NCI-H510A (cell line): ENCODE measurements at regions not wholly inside any gene's neighbourhood (a gene's known extent, or its start where the extent isn't known, plus 50 kb on each side); places are given as distances from the start of the nearest gene placed in this dataset.

Experiments used
- DNase-seq: peaks from one replicate; lab custom pipeline; 2025; lab: John Stamatoyannopoulos, UW

DNA sequence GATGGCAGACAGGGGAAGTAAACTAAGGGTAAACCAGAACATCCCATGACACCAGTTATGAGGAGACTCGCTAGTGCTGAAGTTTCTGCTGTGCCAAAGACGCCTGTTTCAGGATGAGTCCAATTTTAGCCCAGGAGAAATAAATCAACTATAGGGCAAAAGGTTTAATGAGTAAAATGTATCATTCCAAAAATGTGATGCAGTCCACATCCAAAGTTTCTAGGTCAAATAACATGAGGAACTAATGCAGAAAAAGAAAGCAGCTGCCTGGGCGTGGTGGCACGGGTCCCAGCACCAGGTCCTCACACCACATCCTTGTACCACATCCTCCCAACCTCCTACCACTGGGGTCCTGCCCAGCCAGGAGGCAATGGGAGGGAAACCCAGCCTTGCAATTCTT, 126.9 kb upstream of the CTAGE1 start:
- no peak for DNase-seq

DNA sequence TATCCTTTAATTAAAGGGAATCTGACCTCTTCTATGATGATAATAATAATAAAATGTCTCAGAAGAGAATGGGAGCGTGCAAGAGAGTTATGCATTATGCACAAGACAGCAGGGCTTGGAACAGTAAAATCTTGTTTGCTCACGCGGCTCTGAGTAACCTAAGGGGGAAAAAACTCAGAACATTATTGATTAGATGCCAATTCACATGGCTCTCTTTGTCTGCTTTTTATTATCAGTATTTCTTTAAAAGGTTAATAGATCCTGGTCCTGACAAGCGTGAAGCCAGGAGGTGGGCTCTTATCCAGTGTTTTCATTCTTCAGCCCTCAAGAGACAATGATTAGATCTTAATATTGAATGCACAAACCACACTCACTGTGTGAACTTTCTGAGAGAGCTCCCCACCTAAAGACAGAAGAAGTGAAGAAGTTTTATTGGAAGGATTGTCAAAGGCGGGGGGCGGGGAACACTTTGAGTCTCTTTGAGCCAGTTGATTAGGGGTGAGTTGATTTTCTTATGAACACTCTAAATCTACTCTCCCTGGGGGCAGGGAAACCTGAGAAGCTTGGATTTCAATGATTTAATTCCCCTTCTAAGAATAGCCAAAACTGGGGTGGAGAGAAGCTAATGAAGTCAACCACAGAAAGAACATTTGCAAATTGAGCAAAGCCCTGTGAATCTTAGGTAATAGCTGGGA, 127.5 kb upstream of the CTAGE1 start:
- no peak for DNase-seq

DNA sequence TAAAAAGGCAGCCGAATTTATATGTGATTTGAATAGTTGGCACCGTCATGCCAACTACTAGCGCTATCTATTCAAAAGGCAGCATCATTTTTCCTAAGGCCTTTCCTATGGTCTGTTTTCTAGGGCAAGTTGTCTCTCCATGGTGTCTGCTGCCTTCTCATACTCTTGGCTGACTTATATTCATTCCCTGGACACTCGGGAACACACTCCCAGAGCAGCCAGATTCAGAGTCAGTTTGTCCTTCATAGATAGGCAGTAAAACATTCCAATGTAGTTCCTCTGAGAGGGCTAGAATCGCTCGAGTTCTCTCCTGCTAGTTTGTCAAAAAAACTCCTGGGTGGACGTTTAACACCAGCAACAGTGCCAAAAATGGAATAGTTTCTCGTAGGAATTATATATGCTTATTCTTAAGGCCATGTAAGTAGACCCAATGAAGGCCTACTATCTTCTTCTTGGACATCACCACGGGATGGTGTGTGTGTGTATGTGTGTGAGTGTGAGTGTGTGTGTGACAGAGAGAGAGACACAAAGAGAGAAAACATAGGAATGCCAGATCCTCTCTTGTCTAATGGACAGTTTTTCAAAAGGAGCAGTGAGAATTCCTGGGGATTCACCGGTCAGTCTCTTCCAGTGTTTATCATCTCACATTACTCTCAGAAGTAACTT, 129.3 kb upstream of the CTAGE1 start:
- DNase-seq: no peak

DNA sequence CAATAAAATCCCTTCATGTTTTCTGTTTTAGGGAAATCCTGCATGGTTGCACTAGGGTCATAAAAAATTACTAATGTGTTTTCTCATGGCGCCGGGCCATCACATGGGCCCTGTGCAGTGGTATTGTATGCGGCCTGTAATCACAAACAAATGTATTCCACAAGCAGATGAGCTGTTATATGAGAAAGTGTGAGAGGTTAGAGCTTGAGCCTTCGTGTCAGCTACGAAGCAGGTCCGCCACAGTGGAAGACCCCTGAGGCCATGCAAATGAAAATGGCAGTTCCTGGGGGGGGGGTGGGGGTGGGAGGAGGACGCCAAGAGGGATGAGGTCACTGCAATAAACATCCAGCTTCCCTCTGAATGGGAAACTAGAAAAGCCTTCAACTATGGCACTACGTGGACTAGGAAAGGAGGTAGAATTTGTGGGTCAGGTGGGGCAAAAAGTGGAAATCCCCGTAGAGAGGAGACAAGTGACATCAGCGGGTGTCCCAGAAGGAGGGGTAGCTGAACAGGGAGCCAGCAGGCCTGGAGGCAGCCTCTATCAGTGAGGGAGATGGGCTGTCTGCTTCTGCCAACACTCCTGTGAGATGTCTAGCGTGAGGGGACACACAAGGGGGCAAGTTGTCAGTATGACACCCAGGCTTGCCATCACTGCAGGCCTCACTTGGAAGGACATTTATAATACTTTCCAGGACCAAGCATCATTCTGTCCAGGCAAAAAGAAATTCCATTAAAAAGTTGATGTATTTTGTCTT, 130.3 kb upstream of the CTAGE1 start:
- DNase-seq: no peak

DNA sequence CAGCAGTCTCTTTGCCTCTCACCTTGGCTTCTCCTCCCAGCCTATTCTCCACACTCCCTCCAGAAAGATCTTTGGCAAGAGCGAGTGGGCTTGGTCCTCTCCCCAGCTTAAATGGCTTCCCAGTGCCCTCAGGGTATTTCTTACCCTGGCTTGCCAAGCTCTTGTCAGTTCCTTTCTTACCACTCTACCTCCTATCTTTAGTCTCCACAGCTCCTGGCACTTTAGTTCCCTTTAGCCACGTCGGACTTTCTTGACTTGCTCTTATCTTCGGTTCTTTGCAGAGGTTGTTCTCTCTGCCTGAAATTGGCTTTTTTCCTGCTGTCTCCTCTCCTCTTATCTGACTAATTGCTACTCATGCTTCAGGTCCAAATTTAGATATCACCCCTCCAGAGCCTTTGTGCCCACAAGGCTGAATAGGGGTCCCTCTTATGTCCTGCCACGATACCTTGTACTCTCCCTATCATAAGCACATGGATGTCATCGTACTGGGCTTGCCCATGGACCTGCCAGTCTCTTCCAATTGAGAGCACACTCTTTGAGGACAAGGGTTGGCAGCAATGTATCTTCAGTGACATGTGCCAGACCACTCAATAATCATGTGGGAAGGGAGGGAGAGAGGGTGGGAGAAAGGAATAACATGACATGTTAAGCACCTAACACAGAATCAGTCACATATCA, 131.7 kb upstream of the CTAGE1 start:
- no peak for DNase-seq

DNA sequence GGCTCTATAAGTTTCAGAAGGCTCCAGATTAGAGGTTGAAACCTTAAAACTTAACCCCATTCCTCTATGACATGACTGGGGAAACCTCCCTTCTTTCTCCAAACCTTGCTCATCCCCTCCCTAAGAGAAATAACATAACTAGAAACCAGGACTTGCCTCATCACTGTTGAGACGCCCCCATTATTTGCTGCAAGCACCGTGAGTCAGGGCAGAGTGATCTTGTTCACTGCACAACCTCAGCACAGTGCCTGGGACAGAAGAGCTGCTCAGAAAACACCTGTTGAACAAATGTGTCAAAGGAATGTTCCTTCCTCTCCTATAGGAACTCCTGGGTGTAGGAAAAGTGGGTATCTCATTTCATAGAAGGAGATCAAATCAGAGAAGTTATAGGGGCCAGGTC, 132.7 kb upstream of the CTAGE1 start:
- DNase-seq: no peak

DNA sequence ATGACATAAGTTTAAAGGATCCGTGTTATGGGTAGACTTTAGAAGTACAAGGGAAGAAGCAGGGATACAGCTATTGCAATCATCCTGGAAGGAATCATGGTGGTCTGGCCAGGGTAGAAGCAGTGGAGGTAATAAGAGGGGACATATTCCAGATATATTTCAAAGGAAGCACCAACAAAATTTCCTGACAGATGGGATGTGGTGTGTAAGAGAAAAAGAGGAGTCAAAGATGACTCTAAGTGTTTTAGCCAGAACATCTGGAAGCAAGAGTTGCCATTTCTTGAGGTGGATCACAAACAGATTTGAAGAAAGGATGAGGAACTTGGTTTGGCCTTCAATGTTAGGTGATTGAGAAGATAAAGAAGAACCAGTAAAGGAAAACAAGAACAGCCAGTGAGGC, 133.1 kb upstream of the CTAGE1 start:
- no peak for DNase-seq

DNA sequence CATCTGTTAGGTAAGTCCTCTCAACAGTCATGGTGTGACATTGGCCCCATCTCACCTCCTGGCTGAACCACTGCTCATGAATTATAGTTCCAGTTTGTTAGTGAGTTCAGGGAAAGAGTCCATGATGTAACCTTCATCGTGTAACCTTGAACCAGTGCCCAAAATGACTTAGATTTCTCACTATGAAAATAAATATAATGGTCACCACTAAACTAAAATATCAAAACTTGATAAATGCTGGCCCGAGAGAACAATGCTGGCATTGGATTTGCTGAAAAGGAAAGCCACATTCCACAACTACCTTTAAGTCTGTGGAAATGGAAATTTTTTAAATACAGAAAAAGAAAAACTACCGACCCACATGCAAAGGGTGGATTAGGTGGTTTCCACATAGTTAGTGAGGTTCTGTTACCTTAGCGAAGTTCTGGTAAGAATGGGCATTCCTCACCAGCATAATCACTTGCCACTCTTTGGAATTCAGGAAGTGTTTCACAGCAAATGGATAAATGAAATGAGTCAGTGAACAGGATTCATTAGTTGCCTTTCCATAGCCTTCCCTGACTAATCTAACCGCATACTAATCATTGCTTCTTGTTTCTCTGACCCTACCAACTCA, 133.9 kb upstream of the CTAGE1 start:
- DNase-seq: no peak

DNA sequence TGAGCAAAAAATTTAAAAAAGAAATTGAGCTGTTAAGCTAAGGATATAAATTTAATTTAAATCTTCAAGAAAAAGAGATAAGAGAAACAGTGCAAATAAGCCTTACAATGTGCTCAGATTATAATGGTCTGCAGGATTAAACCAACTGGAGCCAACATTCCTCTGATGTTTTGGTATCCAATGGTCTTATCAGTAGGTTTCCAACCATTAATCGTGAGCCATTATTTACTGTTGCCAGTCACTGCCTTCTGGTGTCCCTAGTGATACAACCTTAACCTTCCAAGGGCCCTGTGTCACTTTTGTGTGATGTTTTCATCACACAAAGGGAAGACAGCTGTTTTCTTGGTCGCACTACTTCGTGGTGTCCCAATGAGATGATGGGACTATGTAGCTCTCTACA, 134.5 kb upstream of the CTAGE1 start:
- DNase-seq: no peak

DNA sequence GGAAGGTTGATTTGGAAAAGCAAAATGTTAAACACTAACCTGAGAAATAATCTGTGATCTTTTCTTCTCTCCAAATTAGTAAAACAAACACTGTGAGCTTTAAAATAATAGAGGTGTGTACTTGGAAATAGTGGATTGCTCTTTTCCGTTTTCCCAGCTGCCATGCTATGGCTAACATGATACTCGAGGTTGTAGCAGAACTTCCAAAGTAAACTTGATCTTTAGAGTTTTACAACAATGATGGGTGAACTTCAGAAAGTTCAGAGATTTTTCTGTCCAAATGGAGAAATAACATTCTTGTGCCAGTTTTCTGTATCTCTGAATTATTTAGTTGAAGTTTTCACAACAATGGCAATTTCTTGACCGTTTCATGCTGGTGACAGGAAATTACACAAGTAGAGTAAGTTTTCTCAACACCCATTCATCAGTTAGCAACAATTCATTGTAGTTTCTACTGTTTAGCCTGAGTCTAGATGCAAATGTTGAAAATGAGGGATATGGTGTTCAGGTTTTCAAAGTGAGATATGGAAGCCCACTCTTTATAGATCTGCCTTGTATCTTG, 135.3 kb upstream of the CTAGE1 start:
- DNase-seq: no peak

DNA sequence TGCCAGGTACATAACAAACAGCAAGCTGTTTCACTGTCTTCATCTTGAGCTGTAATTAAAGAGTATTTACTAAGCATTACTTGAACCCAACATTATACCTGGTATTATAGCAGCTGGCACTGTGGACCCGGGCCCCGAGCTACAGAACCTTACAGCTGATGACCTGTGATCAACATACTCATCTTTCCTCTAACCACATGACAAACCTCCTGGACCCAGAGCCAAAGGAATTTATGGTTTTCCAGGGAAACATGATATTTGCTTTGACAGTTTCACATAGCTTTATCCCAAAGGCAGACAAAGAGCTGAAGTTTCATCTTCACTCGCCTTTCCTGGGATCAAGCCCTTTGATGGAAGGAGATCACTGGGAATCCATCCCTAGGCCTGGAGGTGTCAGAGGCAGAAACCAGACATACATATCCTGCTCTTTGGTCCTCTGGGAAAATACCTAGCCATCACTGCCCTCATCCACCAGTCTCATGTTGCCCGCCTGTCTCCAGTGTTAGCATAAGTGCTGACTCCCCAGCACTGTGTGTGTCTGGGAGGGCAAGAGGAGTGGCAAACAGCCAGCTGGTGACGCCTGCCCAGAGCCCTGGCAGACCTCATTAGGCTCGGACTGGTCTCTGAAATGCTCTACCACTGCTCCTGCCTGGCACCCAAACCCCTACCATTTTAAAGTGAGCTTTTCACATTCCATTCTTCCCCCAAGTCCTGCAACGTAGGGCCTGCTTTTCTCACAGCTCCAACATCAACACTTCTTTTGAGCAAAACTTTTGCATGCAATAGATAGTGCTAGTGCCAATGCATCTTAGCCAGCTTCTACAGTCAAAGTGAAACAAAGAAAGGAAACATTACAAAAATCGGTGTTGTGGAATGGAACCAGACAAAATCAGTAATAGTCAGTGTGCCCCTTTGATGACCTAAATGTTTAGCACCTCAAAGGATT, 138.8 kb upstream of the CTAGE1 start:
- DNase-seq: no peak

DNA sequence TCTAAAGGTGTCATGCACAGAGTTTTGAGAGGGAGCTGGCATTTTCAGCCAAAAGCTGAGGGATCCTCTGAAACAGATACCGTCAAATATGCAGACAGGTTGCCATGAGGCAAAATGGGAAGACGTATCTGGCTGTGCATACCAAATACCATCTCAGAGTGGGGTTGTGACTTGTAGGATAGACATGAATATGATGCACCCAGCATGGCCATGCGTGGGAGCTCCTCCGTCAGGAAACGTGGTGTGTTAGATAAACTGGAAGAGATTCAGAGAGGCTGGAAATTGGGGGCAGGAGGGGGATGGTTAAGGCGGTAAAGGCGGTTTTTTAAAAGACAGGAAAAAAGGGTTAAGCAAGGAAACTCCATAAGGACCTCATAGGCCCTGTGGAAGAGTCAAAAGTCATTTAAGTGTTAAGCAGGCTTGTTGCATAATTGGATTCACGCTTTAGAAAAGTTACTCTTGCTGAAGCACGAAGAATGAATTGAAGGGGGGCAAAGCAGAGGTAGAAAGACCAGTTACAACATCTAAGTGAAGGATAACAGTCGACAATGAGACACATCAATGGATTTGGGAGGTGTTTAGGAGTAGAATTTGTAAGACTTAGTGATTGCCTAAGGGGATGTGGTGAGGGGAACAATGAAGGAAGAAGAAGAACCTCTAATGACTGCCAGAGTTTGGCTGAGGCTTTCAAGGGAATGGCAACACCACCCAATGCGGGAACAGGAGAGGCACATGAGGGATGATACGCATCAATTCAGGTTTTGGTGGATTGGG, 139.6 kb upstream of the CTAGE1 start:
- no peak for DNase-seq

DNA sequence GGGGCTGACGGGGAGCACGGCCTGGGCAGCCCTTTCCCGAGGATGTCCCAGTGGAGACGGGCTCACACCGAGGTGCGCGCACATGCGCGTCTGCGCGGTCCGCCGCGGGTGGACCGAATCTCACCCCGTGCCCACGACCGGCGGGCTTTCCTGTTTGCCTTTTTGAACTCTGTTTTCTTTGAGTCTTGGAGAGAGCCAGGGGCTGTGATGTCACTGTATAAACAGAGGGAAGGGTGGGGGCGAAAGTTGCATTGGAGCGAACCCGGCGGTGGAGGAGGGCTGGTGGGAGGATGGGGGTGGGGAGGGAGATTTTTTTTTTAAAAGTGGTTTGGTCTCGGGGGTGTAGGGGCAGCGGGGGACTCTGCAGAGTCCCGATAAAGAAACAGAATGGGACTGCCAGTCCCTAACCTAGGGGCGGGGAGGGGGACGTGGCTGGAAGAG, 141.2 kb upstream of the CTAGE1 start:
- DNase-seq: no peak

DNA sequence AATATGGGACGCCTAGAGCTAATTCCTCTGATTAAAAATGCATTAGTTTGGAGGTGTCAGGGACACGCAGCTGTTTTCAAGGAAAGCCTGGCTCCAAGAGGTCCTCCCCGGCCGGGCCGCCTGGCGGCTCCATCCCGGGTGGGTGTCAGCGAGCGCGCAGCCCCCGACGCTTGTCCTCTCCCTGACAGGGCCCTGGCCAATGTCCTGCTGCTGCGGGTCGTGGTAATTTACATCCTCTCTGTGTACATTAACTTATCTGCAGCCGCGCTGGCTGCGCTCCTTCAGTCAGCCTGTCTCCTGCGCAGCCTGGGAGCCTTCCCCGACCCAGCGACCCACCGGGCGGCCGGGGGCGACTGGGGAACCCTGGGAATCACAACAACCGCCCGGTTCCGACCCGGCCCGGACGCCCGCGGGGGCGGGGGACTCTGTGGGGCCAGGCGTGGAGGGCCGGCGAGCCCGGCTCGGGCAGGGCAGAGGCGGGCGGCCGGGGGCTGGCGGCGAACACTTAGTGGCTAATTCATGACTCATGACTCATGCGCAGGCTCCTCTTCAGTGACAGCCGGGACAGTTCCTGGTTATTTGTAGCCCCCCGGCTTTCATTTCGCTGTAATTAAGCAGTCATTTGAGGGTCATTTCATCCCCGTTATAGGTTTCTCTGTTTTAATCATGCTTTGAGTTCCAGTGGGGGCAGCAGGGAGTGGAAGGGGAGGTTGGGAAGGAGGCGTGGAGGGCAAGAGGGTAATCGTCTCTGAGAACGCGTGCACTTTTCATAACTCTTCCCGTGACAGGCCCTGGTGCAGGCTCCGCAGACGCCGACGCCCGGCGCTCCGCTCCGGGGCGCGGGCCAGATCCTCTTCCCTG, 141.9 kb upstream of the CTAGE1 start:
- DNase-seq: no peak

DNA sequence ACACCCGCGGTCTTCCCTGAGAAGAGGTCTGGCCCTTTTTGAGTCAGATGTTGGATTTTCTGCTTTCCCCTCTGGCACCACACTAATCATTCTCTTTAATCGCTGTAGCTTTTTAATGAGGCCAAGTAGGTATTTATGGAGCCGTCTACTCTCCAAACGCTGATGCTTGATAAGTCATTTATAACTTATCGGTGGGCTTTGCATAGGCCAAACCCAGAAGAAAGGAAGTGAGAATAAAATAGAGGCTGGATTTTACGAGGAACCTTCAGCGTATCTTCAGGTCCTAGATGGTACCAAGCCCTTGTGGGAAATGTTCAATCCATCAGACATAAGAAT, 142.5 kb upstream of the CTAGE1 start:
- DNase-seq: no peak

DNA sequence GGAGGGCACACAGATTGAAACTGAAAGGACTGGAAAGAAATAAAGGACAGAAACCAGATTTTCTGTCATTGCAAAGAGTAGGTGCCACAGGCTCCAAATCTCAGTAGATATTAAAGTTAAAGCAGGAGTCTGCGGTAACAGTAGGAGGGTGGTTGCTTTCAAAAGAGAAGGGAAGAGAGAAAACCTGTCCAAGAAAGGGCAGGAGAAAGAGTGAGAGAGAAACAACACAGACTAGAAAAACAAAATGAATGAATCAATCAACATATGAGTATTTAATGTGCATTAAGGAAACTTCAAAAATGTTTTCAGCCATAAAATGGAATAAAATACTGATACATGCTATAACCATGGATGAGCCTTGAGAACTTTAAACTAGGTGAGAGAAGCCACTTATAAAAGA, 143.1 kb upstream of the CTAGE1 start:
- no peak for DNase-seq

DNA sequence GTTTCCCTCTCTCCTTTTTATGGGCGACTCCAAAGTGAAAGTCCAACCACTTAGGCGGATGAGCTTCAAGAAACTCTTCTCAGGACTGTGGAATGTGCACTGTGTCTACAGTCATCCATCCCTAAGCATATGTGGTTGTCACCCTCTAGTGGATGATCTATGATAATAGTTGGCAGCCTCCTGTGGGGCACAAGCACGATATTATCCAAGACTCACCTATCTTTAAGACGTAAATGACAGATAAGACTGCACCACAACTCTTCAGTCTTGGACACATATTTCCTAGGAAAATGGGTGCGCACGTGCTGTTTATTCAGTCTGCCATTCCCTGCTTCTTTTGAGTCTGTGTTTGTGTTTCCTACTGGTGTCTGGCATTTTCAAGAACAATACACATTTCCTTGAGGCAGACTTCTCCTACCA, 145.5 kb upstream of the CTAGE1 start:
- no peak for DNase-seq

DNA sequence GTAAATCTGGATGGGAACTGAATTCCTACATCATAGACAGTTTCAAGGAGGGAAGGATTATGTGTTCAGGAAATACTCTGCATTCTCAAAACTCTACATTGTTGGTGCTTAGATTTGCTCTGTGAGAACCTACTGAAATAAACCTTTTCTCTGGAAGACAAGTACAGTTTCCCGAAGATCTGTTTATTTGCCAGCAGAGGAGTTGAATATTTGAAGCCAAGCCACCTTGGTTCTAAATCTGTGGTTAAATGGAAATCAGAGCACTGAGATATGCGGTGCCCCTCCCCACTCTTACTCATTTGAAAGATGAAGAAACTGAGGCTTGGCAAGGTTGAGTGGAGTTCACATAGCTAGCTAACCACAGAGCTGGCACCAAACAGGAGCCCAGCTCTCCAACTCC, 146.3 kb upstream of the CTAGE1 start:
- DNase-seq: no peak
